ENCODE measurements at regions not wholly inside any gene's neighbourhood (a gene's known extent, or its start where the extent isn't known, plus 50 kb on each side); places are given as distances from the start of the nearest gene placed in this dataset.

DNA sequence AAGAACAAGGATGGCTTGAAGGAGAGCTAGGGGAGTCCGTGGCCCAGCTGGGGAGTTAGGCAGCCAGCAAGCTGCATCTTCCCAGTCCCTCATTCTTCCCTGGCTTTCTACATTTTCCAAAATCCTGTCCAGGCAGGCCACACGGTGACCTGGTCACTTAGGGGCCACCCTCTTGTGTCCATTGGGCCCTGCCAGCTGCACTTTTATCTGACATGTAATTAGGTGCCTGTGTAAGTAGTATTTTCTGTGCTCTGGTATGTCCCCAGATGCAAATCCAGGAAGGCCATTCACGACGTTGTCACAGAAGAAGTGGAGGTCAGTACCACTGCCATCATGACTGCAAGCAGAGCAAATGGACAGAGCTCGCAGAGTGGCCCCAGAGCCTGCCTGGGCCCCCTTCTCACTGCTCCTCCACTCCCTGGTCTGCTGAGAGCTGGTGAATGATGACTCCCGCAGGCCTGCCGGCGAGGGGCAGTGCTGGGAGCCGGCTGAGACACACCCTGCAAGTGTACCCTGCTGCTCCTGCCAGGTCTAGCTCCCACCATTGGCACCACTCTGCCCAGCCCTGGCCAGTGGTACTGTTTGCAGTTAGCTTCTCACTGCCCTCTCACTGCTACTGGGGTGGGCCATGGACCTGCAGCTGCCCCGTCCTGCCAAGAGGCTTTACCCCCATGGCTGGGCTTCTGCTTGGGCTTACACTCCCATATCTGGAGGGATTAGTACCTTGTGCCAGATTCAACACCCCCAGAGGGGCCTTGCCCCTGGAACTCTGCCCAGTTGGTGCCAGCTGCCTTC lies 98.2 kb downstream of the GLRX3 start:
- Histone ChIP-seq H3K36me3 (ENCODE audit: control insufficient read depth in 2 of 3, insufficient read depth in 3 of 3, low read length in 3 of 3) (no peaks in the 10 kb centered on the region), H3K27me3 (ENCODE audit: control insufficient read depth, insufficient read depth, low read length) (no peaks in the 10 kb centered on the region), H3K9ac (ENCODE audit: low read length in 3 of 3) (no peak overlapping the region), H3K9me3 (ENCODE audit: control insufficient read depth in 2 of 3, insufficient read depth in 1 of 3, low read length in 3 of 3) (peaks cover 0 to 4% (median 3%) of the 10 kb centered on the region in 3 donors), H3K27ac (ENCODE audit: low read depth in 2 of 2, low read length in 2 of 2) (no peak overlapping the region), H3K4me3 (ENCODE audit: low read length in 3 of 3) (no peak overlapping the region), H3K4me1 (ENCODE audit: control insufficient read depth in 2 of 3, insufficient read depth in 2 of 3, low read depth in 1 of 3, low read length in 3 of 3) (no peaks in the 10 kb centered on the region)
- intact Hi-C loops (cut with DNase I) = no loop called here
- FAIRE-seq = no peak
- DNase-seq = peak in 1 of 5 donors; percentile 12
- no peak for TF ChIP-seq CTCF (IDR thresholded peaks at IDR 0.05; ENCODE audit: borderline replicate concordance, extremely low read depth, insufficient read depth)

- H3K4me1 ChIP-seq (ENCODE audit: control insufficient read depth in 2 of 3, insufficient read depth in 2 of 3, low read depth in 1 of 3, low read length in 3 of 3) = no peaks in the 10 kb centered on the region
- H3K36me3 ChIP-seq (ENCODE audit: control insufficient read depth in 2 of 3, insufficient read depth in 3 of 3, low read length in 3 of 3) = no peaks in the 10 kb centered on the region
- H3K4me3 ChIP-seq (ENCODE audit: low read length in 3 of 3) = no peak overlapping the region
- H3K9ac ChIP-seq (ENCODE audit: low read length in 3 of 3) = no peak overlapping the region
- no peak overlapping the region for H3K27ac ChIP-seq (ENCODE audit: low read depth in 2 of 2, low read length in 2 of 2)
- DNase-seq (no peak), FAIRE-seq (no peak)
- intact Hi-C loops (cut with DNase I) = no loop called here
- TF ChIP-seq CTCF (IDR thresholded peaks at IDR 0.05; ENCODE audit: borderline replicate concordance, extremely low read depth, insufficient read depth) = no peak
- no peaks in the 10 kb centered on the region for H3K27me3 ChIP-seq (ENCODE audit: control insufficient read depth, insufficient read depth, low read length)
- peaks cover 0 to 6% (median 5%) of the 10 kb centered on the region in 3 donors for H3K9me3 ChIP-seq (ENCODE audit: control insufficient read depth in 2 of 3, insufficient read depth in 1 of 3, low read length in 3 of 3)
Observed at GRCh38 chr10:130236711-130237110, 100.5 kb downstream of the GLRX3 start.

GRCh38 chr10:130240409-130240808 lies 104.2 kb downstream of the GLRX3 start:
- DNase-seq = no peak
- H3K4me1 ChIP-seq (ENCODE audit: control insufficient read depth in 2 of 3, insufficient read depth in 2 of 3, low read depth in 1 of 3, low read length in 3 of 3) = no peaks in the 10 kb centered on the region
- no peaks in the 10 kb centered on the region for H3K36me3 ChIP-seq (ENCODE audit: control insufficient read depth in 2 of 3, insufficient read depth in 3 of 3, low read length in 3 of 3)
- H3K9ac ChIP-seq (ENCODE audit: low read length in 3 of 3) = no peak overlapping the region
- H3K4me3 ChIP-seq (ENCODE audit: low read length in 3 of 3) = no peak overlapping the region
- peaks cover 0 to 6% (median 6%) of the 10 kb centered on the region in 3 donors for H3K9me3 ChIP-seq (ENCODE audit: control insufficient read depth in 2 of 3, insufficient read depth in 1 of 3, low read length in 3 of 3)
- no peaks in the 10 kb centered on the region for H3K27me3 ChIP-seq (ENCODE audit: control insufficient read depth, insufficient read depth, low read length)
- FAIRE-seq = no peak
- TF ChIP-seq CTCF (IDR thresholded peaks at IDR 0.05; ENCODE audit: borderline replicate concordance, extremely low read depth, insufficient read depth) = no peak
- H3K27ac ChIP-seq (ENCODE audit: low read depth in 2 of 2, low read length in 2 of 2) = no peak overlapping the region
- intact Hi-C loops (cut with DNase I) = no loop called here
